Transverse colon (tissue), 3 donors: ENCODE measurements at regions not wholly inside any gene's neighbourhood (a gene's known extent, or its start where the extent isn't known, plus 50 kb on each side); places are given as distances from the start of the nearest gene placed in this dataset.

ENCODE experiments used
- CTCF ChIP-seq, 5 experiments: fragments of 200-600 bp in 3 of 5; fragments of 450-650 bp in 2 of 5; sonication (generic) in 3 of 5; IDR thresholded peaks; 1 replicate in 2 of 5; 2 replicates in 3 of 5; pipeline ENCODE4 v1.5.1; 2016 to 2017; ENCODE audit warnings: antibody characterized with exemption in 5 of 5, inconsistent platforms in 3 of 5, mild to moderate bottlenecking in 2 of 5, moderate library complexity in 1 of 5
- EP300 ChIP-seq: sonication (generic); formaldehyde crosslinking; IDR thresholded peaks from one replicate; pipeline ENCODE4 v1.6.1; 2017; ENCODE audit warnings: antibody characterized with exemption, low read depth
- POLR2A ChIP-seq: fragments of 450-650 bp; IDR thresholded peaks from one replicate; pipeline ENCODE4 v1.6.1; 2016; ENCODE audit warnings: antibody characterized with exemption, mild to moderate bottlenecking, moderate library complexity

GRCh38 chr17:13346081-13346533 is 255.6 kb downstream of the HS3ST3A1 start:
- TF ChIP-seq CTCF (IDR thresholded peaks at IDR 0.05) (no peak), POLR2A (no peak), EP300 (no peak)
